Activated CD4-positive, alpha-beta T cell treated with anti-CD3 and anti-CD28 coated beads, Interleukin-2, amount 10 ng/mL, durations not matched to agents 7 days and 5 days (primary cell): ENCODE measurements at regions not wholly inside any gene's neighbourhood (a gene's known extent, or its start where the extent isn't known, plus 50 kb on each side); places are given as distances from the start of the nearest gene placed in this dataset.

Source experiments
- CTCF ChIA-PET: fragments of 350-600 bp; sonication (Branson Sonifier 250); formaldehyde crosslinking; loops from one replicate; lab custom pipeline; 2021; ENCODE audit warnings: antibody characterized with exemption; lab: Charles Lee
- POLR2A ChIA-PET: fragments of 350-600 bp; sonication (Branson Sonifier 250); formaldehyde crosslinking; loops from one replicate; lab custom pipeline; 2021; ENCODE audit warnings: antibody characterized with exemption; lab: Charles Lee
- DNase-seq: peaks from one replicate; pipeline ENCODE4 v3.0.0-alpha.2; 2020
- H3K27ac Mint-ChIP-seq: one replicate; pipeline ENCODE4 v1.8.0; 2021; ENCODE audit warnings: mild to moderate bottlenecking, moderate library complexity, mixed read lengths
- H3K27me3 Mint-ChIP-seq: one replicate; pipeline ENCODE4 v1.8.0; 2021; ENCODE audit warnings: mixed read lengths
- H3K36me3 Mint-ChIP-seq: one replicate; pipeline ENCODE4 v1.8.0; 2021; ENCODE audit warnings: low read depth, mixed read lengths
- H3K4me1 Mint-ChIP-seq: one replicate; pipeline ENCODE4 v1.8.0; 2021; ENCODE audit warnings: mixed read lengths
- H3K4me3 Mint-ChIP-seq: one replicate; pipeline ENCODE4 v1.8.0; 2021; ENCODE audit warnings: mild to moderate bottlenecking, moderate library complexity, mixed read lengths
- H3K9me3 Mint-ChIP-seq: one replicate; pipeline ENCODE4 v1.8.0; 2021; ENCODE audit warnings: mixed read lengths

DNA sequence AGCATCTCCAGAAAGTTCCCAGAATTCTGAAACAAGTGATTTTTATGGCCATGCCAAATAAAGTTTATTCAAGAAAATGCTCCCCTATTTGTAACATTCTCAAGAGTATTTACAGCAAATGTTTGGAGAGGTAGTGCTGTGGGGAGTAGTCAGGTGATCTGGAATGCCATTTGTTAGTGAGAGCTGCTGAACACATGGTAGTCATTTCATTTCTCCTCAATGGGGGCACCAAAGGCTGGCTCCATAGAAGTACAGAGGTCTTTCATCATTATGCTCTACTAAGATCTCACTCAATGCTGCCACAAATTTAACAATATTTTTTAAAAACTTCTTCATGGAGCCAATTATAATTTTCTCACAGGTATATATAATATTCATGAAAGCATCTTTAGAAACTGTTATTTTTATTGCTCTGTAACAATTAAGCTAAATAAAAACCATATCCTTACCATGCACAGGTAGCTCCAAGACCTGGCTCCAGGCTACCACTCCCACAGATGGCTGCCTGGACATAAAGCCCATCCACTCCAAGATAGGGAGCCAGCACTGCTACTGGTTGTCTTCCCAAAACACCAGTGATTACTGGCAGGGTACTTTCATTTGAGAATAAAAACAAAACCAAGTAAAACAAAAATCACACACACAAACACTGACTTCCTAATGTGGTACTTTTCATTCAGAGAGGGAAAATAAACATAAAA is 200.8 kb downstream of the PLK2 start:
- H3K4me3 Mint-ChIP-seq, result no peak overlapping the region
- H3K36me3 Mint-ChIP-seq, result no peaks in the 10 kb centered on the region
- no peaks in the 10 kb centered on the region for H3K4me1 Mint-ChIP-seq
- H3K27me3 Mint-ChIP-seq, result no peaks in the 10 kb centered on the region
- ChIA-PET CTCF (interaction anchor here (0.6 kb wide), 1 partner anchor 898 kb away, joined by 3 read pairs; no protein-coding TSS in a partner anchor), POLR2A (no interaction called here)
- DNase-seq, result no peak
- H3K27ac Mint-ChIP-seq, result no peak overlapping the region
- no peaks in the 10 kb centered on the region for H3K9me3 Mint-ChIP-seq

DNA sequence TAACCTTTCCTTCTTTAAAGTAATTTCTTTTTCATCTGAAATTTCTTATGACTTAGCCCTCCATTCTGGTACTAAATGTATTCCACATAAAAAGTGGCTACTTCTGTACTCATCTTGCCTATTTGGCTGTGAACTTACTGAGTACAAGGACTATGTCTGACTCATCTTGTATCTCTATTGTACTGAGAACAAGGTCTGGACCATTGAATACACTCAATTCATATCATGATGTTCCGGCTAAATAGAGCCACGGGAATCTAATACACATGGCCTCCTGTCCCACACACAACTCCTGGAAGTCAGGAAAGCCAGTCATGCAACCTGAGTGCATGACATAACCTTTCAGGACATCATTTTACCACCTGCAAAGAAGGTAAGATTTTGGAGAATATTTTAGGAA is 203.9 kb downstream of the PLK2 start:
- ChIA-PET CTCF (no interaction called here), POLR2A (no interaction called here)
- Mint-ChIP-seq H3K27me3 (no peaks in the 10 kb centered on the region), H3K9me3 (no peaks in the 10 kb centered on the region), H3K36me3 (no peaks in the 10 kb centered on the region), H3K4me1 (no peaks in the 10 kb centered on the region), H3K4me3 (no peak overlapping the region), H3K27ac (no peak overlapping the region)
- no peak for DNase-seq

GRCh38 chr5:58255386-58255785 is 204.5 kb downstream of the PLK2 start:
- H3K36me3 Mint-ChIP-seq, result no peaks in the 10 kb centered on the region
- H3K9me3 Mint-ChIP-seq, result no peaks in the 10 kb centered on the region
- no peaks in the 10 kb centered on the region for H3K4me1 Mint-ChIP-seq
- no peak overlapping the region for H3K4me3 Mint-ChIP-seq
- DNase-seq, result no peak
- H3K27ac Mint-ChIP-seq, result no peak overlapping the region
- CTCF ChIA-PET, result no interaction called here
- no peaks in the 10 kb centered on the region for H3K27me3 Mint-ChIP-seq
- POLR2A ChIA-PET, result no interaction called here

GRCh38 chr5:58248221-58248620 is 211.7 kb downstream of the PLK2 start:
- CTCF ChIA-PET, result no interaction called here
- Mint-ChIP-seq H3K36me3 (no peaks in the 10 kb centered on the region), H3K4me3 (no peak overlapping the region), H3K27me3 (peaks cover 7% of the 10 kb centered on the region), H3K27ac (no peak overlapping the region), H3K9me3 (no peaks in the 10 kb centered on the region), H3K4me1 (no peaks in the 10 kb centered on the region)
- DNase-seq, result no peak
- POLR2A ChIA-PET, result no interaction called here

DNA sequence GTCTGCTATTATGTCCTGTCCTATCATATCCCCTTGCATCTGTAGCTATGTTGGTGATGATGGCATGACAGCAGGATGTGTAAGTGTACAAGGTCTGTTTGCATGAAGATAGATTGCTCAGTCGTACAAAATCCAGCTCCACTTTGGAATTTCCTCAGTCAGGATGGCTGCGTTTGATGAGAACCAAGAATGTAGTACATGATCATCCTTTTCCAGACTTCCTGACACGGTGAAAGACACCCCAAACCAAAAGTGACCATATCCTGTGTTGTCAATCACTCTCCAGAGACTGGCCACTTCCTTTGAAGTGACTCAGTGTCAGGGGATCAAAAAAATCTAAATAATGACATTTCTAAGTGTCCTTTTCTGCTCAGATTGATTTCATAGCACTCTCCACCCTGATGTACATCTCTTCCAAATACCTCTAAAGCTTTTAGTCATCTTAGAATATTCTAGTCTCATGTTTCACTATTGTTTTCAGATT is 213.4 kb downstream of the PLK2 start:
- peaks cover 7% of the 10 kb centered on the region for H3K27me3 Mint-ChIP-seq
- no peak overlapping the region for H3K27ac Mint-ChIP-seq
- H3K9me3 Mint-ChIP-seq, result no peaks in the 10 kb centered on the region
- DNase-seq, result no peak
- CTCF ChIA-PET, result no interaction called here
- POLR2A ChIA-PET, result interaction anchor here (0.6 kb wide), 1 partner anchor 163 kb away, joined by 3 read pairs; no protein-coding TSS in a partner anchor
- H3K36me3 Mint-ChIP-seq, result no peaks in the 10 kb centered on the region
- H3K4me3 Mint-ChIP-seq, result no peak overlapping the region
- H3K4me1 Mint-ChIP-seq, result no peaks in the 10 kb centered on the region

- Mint-ChIP-seq H3K27me3 (peaks cover 7% of the 10 kb centered on the region), H3K4me1 (no peaks in the 10 kb centered on the region), H3K27ac (no peak overlapping the region), H3K9me3 (no peaks in the 10 kb centered on the region), H3K36me3 (no peaks in the 10 kb centered on the region), H3K4me3 (no peak overlapping the region)
- ChIA-PET CTCF (no interaction called here), POLR2A (no interaction called here)
- DNase-seq, result no peak
Measured at GRCh38 chr5:58245476-58245840, 214.4 kb downstream of the PLK2 start.

DNA sequence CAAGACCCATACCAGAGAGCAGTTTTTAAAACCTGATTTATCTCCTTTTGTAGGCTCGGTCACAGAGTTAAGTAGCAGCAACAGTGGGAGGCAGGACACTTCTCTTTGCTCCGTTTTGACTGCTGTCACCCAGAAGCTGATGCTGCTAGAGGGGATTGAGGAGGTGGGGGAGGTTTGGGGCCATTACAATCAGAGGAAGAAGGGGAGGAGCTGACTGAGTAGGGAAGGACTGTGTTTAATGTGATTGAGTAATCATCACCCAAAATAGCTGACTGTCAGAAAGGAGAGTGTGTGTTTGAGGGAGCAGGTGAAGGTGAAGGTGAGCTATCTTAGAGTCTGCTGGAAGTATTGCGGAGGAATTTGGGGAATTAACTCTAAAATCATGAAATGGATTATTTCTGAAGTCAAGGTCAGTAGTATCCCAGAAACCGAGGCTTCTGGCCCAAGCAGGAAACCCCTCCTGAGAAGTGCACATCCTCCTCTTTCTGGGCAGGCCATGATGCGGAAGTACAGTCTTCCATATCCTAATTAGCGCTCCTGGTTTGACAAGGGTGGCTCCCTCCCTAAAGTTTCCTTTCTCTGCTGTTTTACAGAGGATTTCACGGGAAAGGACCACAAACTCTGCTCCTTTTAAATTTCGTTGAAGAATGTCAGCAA is 214.9 kb downstream of the PLK2 start:
- Mint-ChIP-seq H3K27me3 (peaks cover 7% of the 10 kb centered on the region), H3K9me3 (no peaks in the 10 kb centered on the region), H3K27ac (no peak overlapping the region), H3K4me1 (no peaks in the 10 kb centered on the region), H3K36me3 (no peaks in the 10 kb centered on the region), H3K4me3 (no peak overlapping the region)
- ChIA-PET CTCF (no interaction called here), POLR2A (no interaction called here)
- no peak for DNase-seq

DNA sequence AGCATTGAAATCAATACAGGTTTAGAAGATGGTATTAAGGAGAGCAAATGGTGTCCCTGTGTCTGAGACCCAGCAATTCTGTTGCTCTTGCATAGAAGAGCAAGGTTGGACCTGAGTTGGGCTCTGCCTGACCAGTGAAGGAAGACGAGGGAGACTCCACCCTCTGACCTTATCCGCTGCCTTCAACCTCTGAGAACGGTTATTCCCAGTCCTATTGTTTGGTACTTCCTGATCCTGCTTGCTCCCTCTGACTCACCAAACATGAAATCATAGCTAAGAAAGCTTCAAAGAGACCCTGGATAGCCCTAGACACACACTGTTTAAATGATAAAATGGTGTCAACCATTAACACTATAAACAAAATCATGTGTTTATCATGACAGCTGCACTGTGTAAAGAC is 218.5 kb downstream of the PLK2 start:
- DNase-seq, result no peak
- Mint-ChIP-seq H3K4me3 (no peak overlapping the region), H3K4me1 (no peaks in the 10 kb centered on the region), H3K27ac (no peak overlapping the region), H3K9me3 (no peaks in the 10 kb centered on the region), H3K36me3 (no peaks in the 10 kb centered on the region), H3K27me3 (peaks cover 7% of the 10 kb centered on the region)
- POLR2A ChIA-PET, result no interaction called here
- CTCF ChIA-PET, result no interaction called here

DNA sequence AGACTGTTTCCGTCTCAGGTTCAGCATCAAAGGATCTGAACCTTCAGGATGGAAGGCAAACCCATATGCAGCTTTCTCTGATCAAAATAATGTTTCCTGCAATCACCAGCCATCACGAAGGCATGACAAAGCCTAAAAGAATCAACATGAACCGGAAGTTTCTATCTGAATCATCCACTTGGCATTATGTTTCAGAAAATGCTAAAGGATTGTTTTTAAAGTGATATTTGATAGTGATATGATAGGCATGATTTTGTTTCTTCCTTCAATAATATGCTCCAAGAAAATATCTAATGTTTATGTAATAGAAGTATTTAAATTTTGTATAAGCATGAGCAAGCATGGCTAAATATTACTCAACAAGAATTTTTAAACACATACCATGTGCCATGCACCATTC is 219.6 kb downstream of the PLK2 start:
- no peak overlapping the region for H3K4me3 Mint-ChIP-seq
- POLR2A ChIA-PET, result no interaction called here

DNA sequence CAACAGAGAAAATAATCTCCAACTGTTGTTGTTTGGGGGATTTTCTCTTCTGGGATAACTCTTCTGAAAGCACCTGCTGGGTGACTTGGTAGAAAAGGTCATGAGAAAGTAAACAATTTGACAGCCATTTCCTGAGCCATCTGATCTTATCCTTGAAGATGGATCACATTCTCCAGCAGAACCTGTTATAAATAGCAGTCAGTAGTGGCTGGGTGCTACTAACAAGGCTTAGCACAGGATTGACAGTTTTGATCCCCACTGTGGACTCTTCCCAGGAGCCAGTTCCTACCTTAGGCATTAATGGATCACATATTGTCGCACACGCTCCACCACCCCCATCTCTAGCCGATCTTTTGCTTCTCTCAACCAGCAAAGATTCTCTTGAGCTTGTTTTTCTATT is 220.2 kb downstream of the PLK2 start:
- Mint-ChIP-seq H3K4me3 (no peak overlapping the region), H3K27me3 (no peaks in the 10 kb centered on the region), H3K27ac (no peak overlapping the region), H3K4me1 (no peaks in the 10 kb centered on the region), H3K36me3 (no peaks in the 10 kb centered on the region), H3K9me3 (no peaks in the 10 kb centered on the region)
- CTCF ChIA-PET, result no interaction called here
- POLR2A ChIA-PET, result no interaction called here
- DNase-seq, result no peak

More for the DNA sequence above, 219.6 kb downstream of the PLK2 start:
- Mint-ChIP-seq H3K27me3 (peaks cover 2% of the 10 kb centered on the region), H3K4me1 (no peaks in the 10 kb centered on the region), H3K9me3 (no peaks in the 10 kb centered on the region), H3K36me3 (no peaks in the 10 kb centered on the region), H3K27ac (no peak overlapping the region)
- DNase-seq, result no peak
- CTCF ChIA-PET, result no interaction called here

DNA sequence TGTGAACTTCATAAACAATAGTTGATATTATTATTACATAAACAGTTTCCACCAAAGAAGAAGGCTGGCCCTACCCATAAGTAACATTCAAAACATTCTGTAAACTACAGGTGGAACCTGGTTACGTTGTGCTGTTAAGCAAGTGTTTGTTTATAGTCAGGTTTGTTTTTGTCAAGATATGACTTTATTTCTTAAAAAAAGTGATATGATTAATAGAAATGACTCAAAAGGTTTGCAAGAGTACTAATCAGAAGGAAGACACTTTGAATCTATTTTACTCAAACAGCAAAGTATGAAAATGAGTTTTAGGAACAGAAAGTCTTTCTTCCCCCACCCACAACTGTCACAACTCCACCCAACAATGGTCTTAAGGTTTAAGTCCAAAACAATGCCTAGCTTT is 220.8 kb downstream of the PLK2 start:
- Mint-ChIP-seq H3K4me1 (no peaks in the 10 kb centered on the region), H3K36me3 (no peaks in the 10 kb centered on the region), H3K9me3 (no peaks in the 10 kb centered on the region), H3K27me3 (no peaks in the 10 kb centered on the region), H3K4me3 (no peak overlapping the region), H3K27ac (no peak overlapping the region)
- CTCF ChIA-PET, result no interaction called here
- POLR2A ChIA-PET, result no interaction called here
- no peak for DNase-seq

DNA sequence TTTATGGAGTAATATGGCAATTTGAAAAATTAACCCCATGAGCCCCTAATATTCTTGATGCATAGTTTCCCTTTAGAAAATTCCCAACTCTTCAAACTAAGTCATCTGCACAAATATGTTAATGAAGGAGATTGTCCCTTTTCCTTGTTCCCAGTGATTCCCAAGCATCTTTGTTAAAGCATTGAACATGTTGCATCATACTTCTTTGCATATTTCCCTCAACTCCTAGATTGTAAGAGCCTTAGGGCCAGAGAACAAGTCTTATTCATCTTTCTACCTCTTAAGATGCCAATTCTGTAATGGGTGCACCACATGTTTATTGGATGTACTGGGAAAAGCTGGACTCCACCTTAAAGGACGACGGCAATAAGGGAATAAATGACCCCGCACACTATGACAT is 223.4 kb downstream of the PLK2 start:
- no peaks in the 10 kb centered on the region for H3K4me1 Mint-ChIP-seq

GRCh38 chr5:58235299-58235698 is 224.6 kb downstream of the PLK2 start:
- no peaks in the 10 kb centered on the region for H3K4me1 Mint-ChIP-seq
- peaks cover 2% of the 10 kb centered on the region for H3K27me3 Mint-ChIP-seq
- ChIA-PET POLR2A (no interaction called here), CTCF (no interaction called here)
- H3K27ac Mint-ChIP-seq, result no peak overlapping the region
- no peak for DNase-seq
- H3K9me3 Mint-ChIP-seq, result no peaks in the 10 kb centered on the region
- H3K36me3 Mint-ChIP-seq, result no peaks in the 10 kb centered on the region
- no peak overlapping the region for H3K4me3 Mint-ChIP-seq

More for the DNA sequence above, 223.4 kb downstream of the PLK2 start:
- Mint-ChIP-seq H3K27ac (no peak overlapping the region), H3K27me3 (peaks cover 2% of the 10 kb centered on the region), H3K9me3 (no peaks in the 10 kb centered on the region), H3K36me3 (no peaks in the 10 kb centered on the region), H3K4me3 (no peak overlapping the region)
- CTCF ChIA-PET, result no interaction called here
- no peak for DNase-seq
- POLR2A ChIA-PET, result no interaction called here

DNA sequence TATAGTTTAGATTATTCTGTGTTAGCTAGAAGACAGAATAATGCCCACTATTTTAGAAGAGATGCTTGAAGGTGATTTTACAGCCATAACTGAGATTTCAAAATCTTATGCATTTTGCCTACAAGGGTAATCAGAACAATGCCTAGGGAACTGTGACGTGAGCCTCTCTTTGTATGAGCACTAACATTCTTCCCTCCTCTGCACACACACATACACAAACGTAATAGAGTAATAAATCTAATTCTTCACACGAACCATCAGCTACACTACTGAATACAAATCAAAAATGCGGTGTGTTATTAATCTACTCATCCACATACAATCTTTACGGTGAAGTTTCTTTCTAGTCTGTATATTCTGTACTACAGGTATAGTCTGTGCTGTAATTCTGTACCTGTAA is 227.8 kb downstream of the PLK2 start:
- peaks cover 2% of the 10 kb centered on the region for H3K27me3 Mint-ChIP-seq
- DNase-seq, result no peak

More for the DNA sequence above, 227.8 kb downstream of the PLK2 start:
- CTCF ChIA-PET, result no interaction called here
- no peaks in the 10 kb centered on the region for H3K9me3 Mint-ChIP-seq
- no peaks in the 10 kb centered on the region for H3K4me1 Mint-ChIP-seq
- H3K36me3 Mint-ChIP-seq, result no peaks in the 10 kb centered on the region
- H3K27ac Mint-ChIP-seq, result no peak overlapping the region
- no peak overlapping the region for H3K4me3 Mint-ChIP-seq
- POLR2A ChIA-PET, result no interaction called here
